Endothelial cell of umbilical vein (primary cell): ENCODE measurements at regions not wholly inside any gene's neighbourhood (a gene's known extent, or its start where the extent isn't known, plus 50 kb on each side); places are given as distances from the start of the nearest gene placed in this dataset.

Experiments
- BruUV-seq: library from RNA; stranded (reverse); fragments of 400-500 nt; replicated peaks from 2 replicates; lab custom pipeline; 2021; lab: Mats Ljungman, UMichigan
- CTCF ChIA-PET: fragments of 300-600, 350-600 bp; sonication (Branson Sonifier 250); formaldehyde crosslinking; loops from one replicate; lab custom pipeline; 2021; ENCODE audit warnings: antibody characterized with exemption, inconsistent platforms; lab: Charles Lee
- POLR2A ChIA-PET: fragments of 300-600, 350-600 bp; sonication (Branson Sonifier 250); formaldehyde crosslinking; loops from one replicate; lab custom pipeline; 2021; ENCODE audit warnings: antibody characterized with exemption, inconsistent platforms; lab: Charles Lee
- DNase-seq: peaks from one replicate; pipeline ENCODE4 v3.0.0-alpha.2; 2011; ENCODE audit warnings: low read depth, low spot score
- FAIRE-seq: peaks from 2 replicates; lab custom pipeline; 2011; peaks lifted over from hg19 to GRCh38; lab: Jason Lieb, UNC
- H2AFZ ChIP-seq: 2 replicates; pipeline ENCODE4 v1.6.0; 2012; ENCODE audit warnings: low read depth, low read length, control low read depth, inconsistent platforms
- H3K27ac ChIP-seq: 2 replicates; pipeline ENCODE4 v1.5.1; 2011; ENCODE audit warnings: low read depth, mild to moderate bottlenecking, control low read depth, low read length, moderate library complexity; ENCODE audit not compliant: insufficient read depth
- H3K27me3 ChIP-seq, 2 experiments: 2 replicates each; pipeline versions ENCODE4 v1.6.0 to v1.6.1; 2011; ENCODE audit warnings: low read length in 2 of 2, mixed read lengths in 1 of 2; ENCODE audit not compliant: control insufficient read depth in 2 of 2, insufficient read depth in 2 of 2
- H3K36me3 ChIP-seq, 2 experiments: 2 replicates in 1 of 2; 3 replicates in 1 of 2; pipeline ENCODE4 v1.5.1; 2011; ENCODE audit warnings: low read length in 2 of 2, mild to moderate bottlenecking in 1 of 2, moderate library complexity in 1 of 2; ENCODE audit not compliant: control insufficient read depth in 2 of 2, insufficient read depth in 2 of 2; ENCODE audit errors: extremely low read depth in 1 of 2
- H3K4me1 ChIP-seq: 3 replicates; pipeline ENCODE4 v1.5.1; 2011; ENCODE audit warnings: mild to moderate bottlenecking, low read length; ENCODE audit not compliant: control insufficient read depth, insufficient read depth; ENCODE audit errors: extremely low read depth
- H3K4me2 ChIP-seq: 2 replicates; pipeline ENCODE4 v1.6.1; 2011; ENCODE audit warnings: low read length, control low read depth, mixed read lengths; ENCODE audit not compliant: insufficient read depth
- H3K4me3 ChIP-seq, 3 experiments: fragments of 200-600 bp in 1 of 3; sonication (generic), shearing (Covaris generic) in 1 of 3; replicated peaks in 1 of 3; 2 replicates each; pipeline ENCODE4 v1.5.1; 2011 to 2016; ENCODE audit warnings: control low read depth in 3 of 3, low read length in 3 of 3, mild to moderate bottlenecking in 2 of 3, inconsistent platforms in 1 of 3, low read depth in 1 of 3, moderate library complexity in 1 of 3; ENCODE audit not compliant: insufficient read depth in 1 of 3
- H3K79me2 ChIP-seq: 2 replicates; pipeline ENCODE4 v1.6.0; 2012; ENCODE audit warnings: low read length, inconsistent platforms; ENCODE audit not compliant: control insufficient read depth, insufficient read depth
- H3K9ac ChIP-seq: replicated peaks from 2 replicates; pipeline ENCODE3; 2011; ENCODE audit warnings: low read length, control low read depth; ENCODE audit not compliant: insufficient read depth; ENCODE audit errors: extremely low read depth
- H3K9me1 ChIP-seq: replicated peaks from 3 replicates; pipeline ENCODE4 v1.6.0; 2011; ENCODE audit warnings: mild to moderate bottlenecking, low read length; ENCODE audit not compliant: control insufficient read depth, insufficient read depth; ENCODE audit errors: extremely low read depth
- H3K9me3 ChIP-seq: replicated peaks from 2 replicates; pipeline ENCODE4 v1.5.1; 2012; ENCODE audit warnings: low read length, inconsistent platforms; ENCODE audit not compliant: control insufficient read depth, insufficient read depth
- H4K20me1 ChIP-seq: replicated peaks from 2 replicates; pipeline ENCODE3; 2011; ENCODE audit warnings: mild to moderate bottlenecking, low read length; ENCODE audit not compliant: control insufficient read depth, insufficient read depth; ENCODE audit errors: extremely low read depth
- EZH2 ChIP-seq: IDR thresholded peaks from 2 replicates; pipeline ENCODE4 v1.6.1; 2012; ENCODE audit warnings: borderline replicate concordance, low read depth, mild to moderate bottlenecking, moderate library complexity, low read length, inconsistent platforms; ENCODE audit not compliant: severe bottlenecking
- FOS ChIP-seq: IDR thresholded peaks from 2 replicates; pipeline ENCODE4 v1.6.1; 2011; ENCODE audit warnings: mild to moderate bottlenecking, low read length, moderate library complexity, borderline replicate concordance; ENCODE audit not compliant: insufficient read depth
- GATA2 ChIP-seq: IDR thresholded peaks from 2 replicates; pipeline ENCODE4 v1.7.0; 2011; ENCODE audit warnings: low read depth, mild to moderate bottlenecking, moderate library complexity, mixed read lengths, low read length; ENCODE audit not compliant: insufficient read length, insufficient read depth
- JUN ChIP-seq: IDR thresholded peaks from 2 replicates; pipeline ENCODE4 v1.6.1; 2011; ENCODE audit warnings: borderline replicate concordance, low read depth; ENCODE audit not compliant: insufficient read length, insufficient read depth
- MYC ChIP-seq: IDR thresholded peaks from one replicate; pipeline ENCODE4 v1.6.1; 2011; ENCODE audit warnings: mild to moderate bottlenecking, low read depth, low read length
- POLR2A ChIP-seq: IDR thresholded peaks from 2 replicates; pipeline ENCODE4 v1.6.1; 2012; ENCODE audit warnings: low read depth, mild to moderate bottlenecking, control low read depth, low read length
- POLR2AphosphoS5 ChIP-seq: IDR thresholded peaks from 2 replicates; pipeline ENCODE4 v1.6.1; 2012; ENCODE audit warnings: low read depth, mild to moderate bottlenecking, control low read depth, low read length, moderate library complexity; ENCODE audit not compliant: insufficient read depth
- dilution Hi-C: fragments of 300-500 bp; cut with MboI; formaldehyde crosslinking; loops from one replicate; pipeline ENCODE4 v1.15.0; 2019; ENCODE audit warnings: low sequenced_read_pairs; ENCODE audit not compliant: extremely low pct_ligation_motif_present
- intact Hi-C: fragments of 100-400 bp; cut with micrococcal nuclease; formaldehyde crosslinking; loops from one replicate; pipeline ENCODE4 v1.10.0; 2022
- TF ChIP-seq, protein P1 (sequence below), 2 donors: IDR thresholded peaks; 1 replicate in 1 of 2; 2 replicates in 1 of 2; pipeline ENCODE4 v1.5.1; 2011; ENCODE audit warnings: low read length in 2 of 2, mild to moderate bottlenecking in 2 of 2, moderate library complexity in 2 of 2, control low read depth in 1 of 2, inconsistent platforms in 1 of 2, low read depth in 1 of 2; ENCODE audit not compliant: insufficient read depth in 1 of 2; ENCODE audit errors: extremely low read depth in 1 of 2
- TF ChIP-seq, protein P2 (sequence below): IDR thresholded peaks from 2 replicates; pipeline ENCODE4 v1.6.1; 2011; ENCODE audit not compliant: insufficient read depth, insufficient read length

DNA sequence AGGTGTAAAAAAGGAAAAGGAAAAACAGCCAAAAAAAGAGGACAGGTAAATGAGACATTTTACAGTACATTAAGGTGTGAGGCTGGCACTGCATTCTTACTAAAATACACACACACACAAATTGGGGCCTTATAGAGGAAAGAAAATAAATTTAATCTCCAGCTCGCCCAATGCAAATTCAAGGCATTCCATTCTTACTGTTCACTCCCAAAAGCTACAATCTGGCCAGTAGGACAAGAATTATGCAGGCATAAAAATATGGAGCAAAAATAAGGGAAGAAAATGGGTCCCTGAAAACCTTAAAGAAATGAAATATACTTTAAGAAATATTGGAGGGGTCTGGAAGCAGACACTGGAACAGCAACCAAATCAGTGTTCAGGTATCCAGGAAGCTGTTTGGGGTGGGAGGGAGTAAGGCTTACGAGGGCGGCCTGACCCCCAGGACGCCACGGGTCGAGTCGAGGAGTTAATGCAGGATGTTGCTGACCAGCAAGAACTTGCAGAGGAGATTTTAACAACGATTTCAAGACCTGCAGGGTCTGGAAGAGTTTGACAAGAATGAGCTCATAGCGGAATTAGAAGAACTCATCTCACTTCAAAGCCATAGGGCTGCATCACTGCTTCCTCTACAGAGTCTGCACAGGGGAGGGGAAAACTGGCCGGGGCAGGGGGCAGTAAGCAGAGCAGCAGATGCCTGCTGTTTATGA is 245.5 kb downstream of the TBL1XR1 start:
- dilution Hi-C loops: no loop called here
- no peak overlapping the region for H3K4me3 ChIP-seq
- ChIA-PET CTCF (no interaction called here), POLR2A (no interaction called here)
- H3K36me3 ChIP-seq: no peaks in the 10 kb centered on the region
- no peaks in the 10 kb centered on the region for H3K79me2 ChIP-seq
- H3K4me1 ChIP-seq: no peaks in the 10 kb centered on the region
- no peak overlapping the region for H3K9ac ChIP-seq
- TF ChIP-seq, protein P1, sequence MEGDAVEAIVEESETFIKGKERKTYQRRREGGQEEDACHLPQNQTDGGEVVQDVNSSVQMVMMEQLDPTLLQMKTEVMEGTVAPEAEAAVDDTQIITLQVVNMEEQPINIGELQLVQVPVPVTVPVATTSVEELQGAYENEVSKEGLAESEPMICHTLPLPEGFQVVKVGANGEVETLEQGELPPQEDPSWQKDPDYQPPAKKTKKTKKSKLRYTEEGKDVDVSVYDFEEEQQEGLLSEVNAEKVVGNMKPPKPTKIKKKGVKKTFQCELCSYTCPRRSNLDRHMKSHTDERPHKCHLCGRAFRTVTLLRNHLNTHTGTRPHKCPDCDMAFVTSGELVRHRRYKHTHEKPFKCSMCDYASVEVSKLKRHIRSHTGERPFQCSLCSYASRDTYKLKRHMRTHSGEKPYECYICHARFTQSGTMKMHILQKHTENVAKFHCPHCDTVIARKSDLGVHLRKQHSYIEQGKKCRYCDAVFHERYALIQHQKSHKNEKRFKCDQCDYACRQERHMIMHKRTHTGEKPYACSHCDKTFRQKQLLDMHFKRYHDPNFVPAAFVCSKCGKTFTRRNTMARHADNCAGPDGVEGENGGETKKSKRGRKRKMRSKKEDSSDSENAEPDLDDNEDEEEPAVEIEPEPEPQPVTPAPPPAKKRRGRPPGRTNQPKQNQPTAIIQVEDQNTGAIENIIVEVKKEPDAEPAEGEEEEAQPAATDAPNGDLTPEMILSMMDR (IDR thresholded peaks at IDR 0.05; ENCODE audit: extremely low read depth in 1 of 2, insufficient read depth in 1 of 2, low read depth in 1 of 2, low read length in 2 of 2): no peak
- TF ChIP-seq POLR2A: no peak
- TF ChIP-seq GATA2: no peak
- TF ChIP-seq MYC: no peak
- TF ChIP-seq, protein P2, sequence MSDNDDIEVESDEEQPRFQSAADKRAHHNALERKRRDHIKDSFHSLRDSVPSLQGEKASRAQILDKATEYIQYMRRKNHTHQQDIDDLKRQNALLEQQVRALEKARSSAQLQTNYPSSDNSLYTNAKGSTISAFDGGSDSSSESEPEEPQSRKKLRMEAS: no peak
- no peak for TF ChIP-seq FOS
- no peak for TF ChIP-seq POLR2AphosphoS5
- no peak for TF ChIP-seq EZH2
- no peak for TF ChIP-seq JUN
- no peak overlapping the region for H3K27ac ChIP-seq
- no TSS peak for BruUV-seq
- H4K20me1 ChIP-seq: no peaks in the 10 kb centered on the region
- H3K27me3 ChIP-seq: no peaks in the 10 kb centered on the region
- H3K9me1 ChIP-seq: no peaks in the 10 kb centered on the region
- no peak for DNase-seq
- FAIRE-seq: no peak
- no peak overlapping the region for H2AFZ ChIP-seq
- H3K9me3 ChIP-seq: no peaks in the 10 kb centered on the region
- intact Hi-C loops: loop anchor here (5.0 kb wide), 1 partner anchor 331 kb away; no protein-coding TSS in a partner anchor
- H3K4me2 ChIP-seq: no peak overlapping the region
